NCI-H345 (cell line): ENCODE measurements at regions not wholly inside any gene's neighbourhood (a gene's known extent, or its start where the extent isn't known, plus 50 kb on each side); places are given as distances from the start of the nearest gene placed in this dataset.
"Not testable (repeated sequence)": the region's sequence is repeated elsewhere in the genome, so short reads cannot be mapped to it uniquely, and the experiment has no call there.

Experiments
- DNase-seq: peaks from one replicate; lab custom pipeline; 2025; lab: John Stamatoyannopoulos, UW

- DNase-seq: not testable (repeated sequence)
Observed at GRCh38 chr12:62010331-62010906, 249.8 kb upstream of the USP15 start.

GRCh38 chr12:62010973-62011372, 249.2 kb upstream of the USP15 start:
- DNase-seq: not testable (repeated sequence)

- DNase-seq: no peak
Observed at GRCh38 chr12:62014330-62014729, 245.9 kb upstream of the USP15 start.

GRCh38 chr12:62016021-62016420, 244.2 kb upstream of the USP15 start:
- no peak for DNase-seq

- no peak for DNase-seq
Observed at GRCh38 chr12:62021808-62022207, 238.4 kb upstream of the USP15 start.

- no peak for DNase-seq
Observed at GRCh38 chr12:62028536-62028935, 231.7 kb upstream of the USP15 start.

GRCh38 chr12:62032870-62033269, 227.3 kb upstream of the USP15 start:
- no peak for DNase-seq

GRCh38 chr12:62044450-62045135, 215.6 kb upstream of the USP15 start:
- DNase-seq: no peak

- no peak for DNase-seq
Observed at GRCh38 chr12:62045211-62045610, 215.0 kb upstream of the USP15 start.

- DNase-seq: no peak
Observed at GRCh38 chr12:62050785-62051184, 209.4 kb upstream of the USP15 start.

- no peak for DNase-seq
Observed at GRCh38 chr12:62069976-62070375, 190.2 kb upstream of the USP15 start.

- DNase-seq: not testable (repeated sequence)
Observed at GRCh38 chr12:62073236-62073635, 187.0 kb upstream of the USP15 start.

- no peak for DNase-seq
Observed at GRCh38 chr12:62075870-62076269, 184.3 kb upstream of the USP15 start.

GRCh38 chr12:62078020-62078419, 182.2 kb upstream of the USP15 start:
- DNase-seq: no peak

- no peak for DNase-seq
Observed at GRCh38 chr12:62082448-62082847, 177.8 kb upstream of the USP15 start.

GRCh38 chr12:62098132-62098531, 162.1 kb upstream of the USP15 start:
- no peak for DNase-seq

GRCh38 chr12:62103748-62104147, 156.5 kb upstream of the USP15 start:
- no peak for DNase-seq

GRCh38 chr12:62106547-62107185, 153.5 kb upstream of the USP15 start:
- DNase-seq: no peak

GRCh38 chr12:62113366-62114011, 146.7 kb upstream of the USP15 start:
- DNase-seq: no peak

- DNase-seq: no peak
Observed at GRCh38 chr12:62116986-62117385, 143.2 kb upstream of the USP15 start.

GRCh38 chr12:62123721-62124203, 136.4 kb upstream of the USP15 start:
- peak; percentile 12 for DNase-seq

- DNase-seq: no peak
Observed at GRCh38 chr12:62127516-62127915, 132.7 kb upstream of the USP15 start.
